CD4-positive, alpha-beta T cell treated with Interleukin-1 beta for 1 hour (primary cell): ENCODE measurements at regions not wholly inside any gene's neighbourhood (a gene's known extent, or its start where the extent isn't known, plus 50 kb on each side); places are given as distances from the start of the nearest gene placed in this dataset.
A peak's percentile ranks its signal among the peaks of the same experiment; 100 is the strongest.
"Not testable (repeated sequence)": the region's sequence is repeated elsewhere in the genome, so short reads cannot be mapped to it uniquely, and the experiment has no call there.

ENCODE experiments used
- DNase-seq, 2 donors: peaks; one replicate each; pipeline ENCODE4 v3.0.0-alpha.2; 2020 to 2022

DNA sequence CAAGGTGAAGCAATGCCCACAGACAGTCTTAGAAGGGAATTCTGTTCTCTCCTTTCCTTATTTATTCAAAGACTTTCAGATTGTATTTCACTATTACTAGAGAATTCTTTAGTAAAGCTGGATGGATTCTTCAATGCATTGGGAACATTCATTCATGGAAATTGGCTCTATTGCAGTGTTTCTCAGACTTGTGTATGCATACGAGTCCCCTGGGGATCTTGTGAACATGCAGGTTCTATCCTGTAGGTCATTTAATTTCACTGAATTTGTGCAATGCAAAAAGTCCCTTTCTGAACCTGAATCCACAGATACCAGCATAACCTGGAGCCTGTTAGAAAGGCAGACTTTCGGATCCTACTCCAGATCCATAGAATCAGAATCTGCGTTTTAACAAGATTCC is 160.9 kb upstream of the AHI1 start:
- no peak for DNase-seq

DNA sequence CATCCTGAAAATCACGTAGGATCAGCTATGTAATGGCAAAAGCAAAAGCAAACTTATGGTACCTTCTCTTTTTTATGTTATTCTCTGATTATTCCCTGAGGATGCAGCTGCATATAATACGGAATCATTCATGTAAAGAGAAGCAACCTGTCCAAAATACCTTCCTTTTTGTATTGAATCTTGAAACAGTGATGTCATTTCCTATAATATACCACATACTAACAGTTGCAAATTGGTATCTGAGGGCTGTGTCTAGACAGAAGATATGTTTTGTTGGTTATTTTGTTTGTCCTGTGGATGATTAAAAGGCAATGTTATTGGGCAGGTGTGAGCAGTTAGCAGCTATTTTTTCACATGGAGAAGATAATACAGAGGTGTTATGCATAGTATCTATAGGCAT is 161.4 kb upstream of the AHI1 start:
- no peak for DNase-seq

DNA sequence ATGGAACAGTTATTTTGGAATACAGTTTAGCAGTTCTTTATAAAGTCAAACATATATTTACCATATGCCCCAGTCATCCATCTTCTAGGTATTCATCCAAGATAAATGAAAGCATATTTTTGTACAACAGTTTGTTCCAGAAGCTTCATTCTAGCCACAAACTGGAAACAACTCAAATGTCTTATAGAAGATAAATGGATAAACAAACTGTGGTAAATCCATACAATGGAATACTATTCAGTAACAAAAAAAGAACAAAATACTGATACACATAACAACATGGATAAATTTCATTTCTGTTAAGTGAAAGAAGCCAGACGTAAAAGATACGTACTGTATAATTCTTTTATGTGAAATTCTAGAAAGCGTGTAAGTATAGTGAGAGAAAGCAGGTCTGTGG is 167.0 kb upstream of the AHI1 start:
- DNase-seq: no peak

DNA sequence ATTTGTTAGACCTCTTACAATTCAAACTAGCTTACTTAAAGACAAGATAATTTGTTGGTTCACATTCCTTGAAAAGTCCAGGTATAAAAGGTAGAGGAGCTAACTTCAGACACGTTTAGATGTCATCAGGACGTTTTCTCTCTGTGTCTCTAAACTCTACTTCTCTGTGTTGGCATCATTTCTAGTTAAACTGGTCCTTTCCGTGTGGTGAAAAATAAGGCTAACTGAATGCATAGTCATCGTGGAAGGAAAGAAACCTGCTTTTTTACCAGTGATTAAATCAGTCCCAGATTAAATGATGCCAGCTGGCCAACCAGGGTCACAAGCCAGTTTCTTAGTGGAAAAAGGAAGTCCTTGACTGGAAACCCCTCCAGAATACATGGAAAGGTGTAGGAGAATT is 168.4 kb upstream of the AHI1 start:
- no peak for DNase-seq

DNA sequence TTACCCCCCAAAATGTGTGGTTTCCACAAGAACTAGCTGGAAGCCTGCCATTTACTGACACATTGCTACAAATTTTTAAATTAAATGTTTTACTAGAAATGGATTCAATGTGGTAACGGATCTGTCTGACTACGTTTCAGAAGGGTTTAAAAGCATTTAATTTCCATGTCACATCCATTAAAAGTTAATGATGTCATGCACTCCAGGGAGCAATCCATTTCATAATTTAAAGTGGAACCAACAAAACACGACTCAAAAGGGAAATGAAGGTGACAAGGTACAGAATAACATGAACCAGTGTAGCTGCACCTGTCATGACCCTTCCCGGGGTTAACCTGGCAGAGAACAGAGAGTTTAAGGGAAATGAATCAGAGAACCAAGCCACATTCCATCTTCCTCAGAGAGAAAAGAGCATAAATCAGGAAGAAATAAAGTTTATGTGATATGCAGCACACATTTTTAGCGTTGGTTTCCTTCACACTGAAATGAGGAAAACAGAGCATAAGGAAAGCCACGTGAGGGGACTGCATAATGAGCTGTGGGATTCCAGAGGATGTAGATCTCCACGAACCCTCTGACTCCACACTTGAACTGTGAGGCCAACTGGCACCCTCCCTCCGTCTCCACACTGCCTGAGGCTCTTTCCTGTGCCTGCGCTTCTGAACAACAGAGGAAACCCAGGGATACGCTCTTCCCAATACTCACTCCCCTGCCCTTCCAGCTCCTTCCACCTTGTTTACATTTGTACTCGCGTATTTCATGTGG is 170.3 kb upstream of the AHI1 start:
- no peak for DNase-seq

DNA sequence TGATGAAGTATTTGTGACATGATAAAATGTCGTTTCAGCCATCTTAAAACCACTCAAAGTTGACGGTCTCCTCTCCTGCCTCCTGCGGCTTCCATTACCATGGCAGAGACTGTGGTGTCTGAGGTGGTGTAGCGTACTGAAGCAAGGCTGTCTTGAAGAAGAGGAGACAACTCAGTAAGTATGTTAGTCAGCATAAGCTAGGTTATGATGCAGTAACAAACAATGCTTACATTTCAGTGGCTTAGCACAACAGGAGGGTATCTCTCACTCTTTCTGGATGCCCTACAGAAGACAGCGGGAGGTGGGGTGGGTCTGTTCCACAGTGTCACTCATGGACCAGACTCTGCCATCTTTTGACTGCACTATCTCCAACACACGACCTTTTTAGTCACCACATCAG is 174.7 kb upstream of the AHI1 start:
- no peak for DNase-seq

DNA sequence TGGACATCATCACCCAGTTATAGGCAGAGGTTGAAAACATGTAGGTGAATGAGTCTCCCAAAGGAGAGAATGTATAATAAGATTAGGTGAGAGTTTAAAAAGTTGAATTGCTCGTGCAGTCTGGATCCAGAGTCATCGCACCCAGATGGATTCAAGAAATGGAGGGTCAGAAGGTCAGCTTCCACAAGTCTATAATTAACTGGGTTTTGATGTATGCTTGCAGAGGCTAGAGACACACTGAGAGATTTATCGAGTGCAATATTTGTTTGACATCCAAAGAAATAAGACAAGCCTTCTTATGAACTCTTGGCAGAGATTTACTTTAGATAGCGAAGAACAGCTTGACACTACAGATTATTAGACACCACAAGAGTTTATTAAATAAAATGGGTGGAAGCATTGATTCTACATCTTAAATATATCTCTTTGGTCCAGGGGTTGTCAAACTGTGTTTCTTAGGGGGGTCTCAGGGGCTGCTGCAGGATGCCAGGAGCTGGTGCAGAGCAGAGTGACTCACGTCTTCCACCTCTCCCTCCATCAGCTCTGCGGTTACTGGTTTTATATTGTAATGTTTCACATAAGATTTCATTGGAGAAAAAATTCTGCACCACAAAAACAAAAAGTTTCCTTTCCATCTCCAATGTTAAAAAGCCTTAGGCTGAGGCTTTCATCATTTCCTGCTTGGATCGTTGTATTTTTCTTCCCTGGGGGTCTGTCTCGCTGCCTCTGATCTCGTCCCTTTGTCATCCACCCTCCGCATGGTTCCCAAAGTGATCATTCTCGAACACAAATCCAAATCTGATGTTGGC is 176.2 kb upstream of the AHI1 start:
- DNase-seq: no peak

DNA sequence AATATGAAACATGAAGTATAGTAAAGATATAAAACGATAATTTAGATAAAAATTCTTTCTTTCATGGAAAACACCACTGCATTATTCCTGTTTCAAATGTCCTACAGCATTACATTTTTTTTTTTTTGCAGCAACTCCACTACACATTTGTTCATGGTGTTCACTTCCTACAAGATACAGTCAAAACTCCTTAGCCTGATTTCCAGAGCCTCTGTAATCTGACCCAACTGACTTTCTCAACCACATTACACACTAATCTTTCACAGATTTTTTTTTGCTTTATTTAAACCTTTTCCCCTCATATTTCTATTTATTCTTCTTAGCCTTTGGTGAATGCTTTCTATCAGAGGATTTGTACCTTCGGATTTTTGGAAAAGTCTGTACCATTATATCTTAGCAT is 176.5 kb upstream of the PDE7B start:
- no peak for DNase-seq

DNA sequence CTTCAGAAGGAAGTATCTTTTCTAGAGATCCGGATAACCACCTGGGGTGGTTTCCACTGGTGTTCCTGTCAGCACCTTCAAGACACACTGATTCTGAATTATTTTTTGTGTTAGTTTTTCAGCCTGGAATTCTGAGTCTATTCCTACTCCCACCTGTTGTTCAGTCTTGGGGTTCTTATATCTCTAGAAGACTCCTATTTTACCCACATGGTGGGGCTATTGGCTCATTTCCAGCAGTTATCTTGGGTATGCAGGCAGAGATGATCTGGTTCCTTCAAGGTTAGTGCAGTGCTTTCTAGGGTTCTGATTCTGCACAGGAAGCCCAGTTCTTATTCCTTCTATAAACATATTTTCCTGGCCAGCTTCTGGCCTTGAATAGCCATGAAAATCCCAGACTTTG is 175.6 kb upstream of the PDE7B start:
- peak; percentile 26 to 63 for DNase-seq

DNA sequence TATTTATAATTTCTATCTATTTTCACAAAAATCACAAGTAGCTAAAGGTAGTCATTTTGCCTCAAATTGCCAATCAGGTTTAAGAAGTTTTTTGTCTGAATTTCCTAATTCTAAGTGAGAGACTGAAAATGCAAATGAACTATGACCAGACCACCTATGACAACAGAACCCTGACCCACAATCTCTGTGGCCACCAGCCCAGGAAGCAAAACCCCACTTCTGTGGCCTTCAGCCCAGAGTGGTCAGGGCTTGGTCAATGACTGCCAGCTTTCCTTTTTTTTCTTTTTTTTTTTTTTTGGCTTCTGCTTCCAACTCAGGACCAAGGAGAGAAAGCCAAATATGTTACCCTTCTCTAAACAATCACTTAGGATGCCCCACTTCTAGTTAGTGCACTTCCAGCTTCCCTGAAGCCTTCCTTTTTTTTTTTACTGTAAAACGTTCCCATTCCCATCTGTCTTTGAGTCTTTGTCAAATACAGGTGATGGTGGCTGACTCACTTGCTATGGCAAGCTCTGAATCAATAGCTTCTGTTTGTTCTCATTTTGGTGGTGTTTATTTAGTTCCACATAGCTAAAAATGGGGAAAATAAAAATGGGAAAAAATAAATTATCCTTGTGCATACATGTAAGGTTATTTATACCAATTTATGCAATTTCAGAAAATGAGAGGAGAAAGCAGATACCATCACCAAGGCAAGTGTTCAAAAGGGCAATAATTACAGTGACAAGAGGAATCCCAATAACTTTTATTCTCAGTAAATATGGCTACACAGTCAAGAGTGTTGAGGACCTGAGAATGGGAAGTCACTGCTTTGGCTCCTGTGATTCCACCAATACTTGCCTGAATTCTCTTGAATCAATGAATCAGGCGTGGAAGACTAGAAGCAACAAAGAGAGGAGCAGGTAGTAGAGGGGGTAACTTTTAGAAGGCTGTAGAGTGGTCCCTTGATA is 170.3 kb upstream of the PDE7B start:
- no peak for DNase-seq

DNA sequence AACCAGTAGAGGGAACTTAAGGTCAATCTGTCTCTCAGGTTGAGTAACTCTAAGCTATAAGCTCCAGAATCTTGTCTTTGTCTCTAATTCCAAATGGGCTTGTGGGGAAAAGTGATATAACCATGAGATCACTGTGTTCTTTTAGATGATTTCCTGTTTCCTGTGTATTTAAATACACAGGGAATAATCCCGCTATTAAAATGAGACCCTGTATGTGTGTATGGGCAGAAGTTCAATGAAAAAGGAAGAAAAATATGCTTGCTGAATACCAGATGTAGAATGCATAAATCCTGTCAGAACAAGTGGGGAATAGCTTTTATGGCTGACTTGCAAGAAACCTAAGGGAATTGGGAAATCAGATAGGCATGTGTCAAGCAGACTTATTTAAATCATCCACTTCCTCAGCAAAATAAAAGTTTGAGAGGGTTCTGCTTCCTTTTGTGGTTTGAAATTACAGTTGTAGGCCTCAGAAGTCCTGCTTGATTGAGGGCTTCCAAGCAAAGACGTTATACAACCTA is 164.7 kb upstream of the PDE7B start:
- no peak for DNase-seq

DNA sequence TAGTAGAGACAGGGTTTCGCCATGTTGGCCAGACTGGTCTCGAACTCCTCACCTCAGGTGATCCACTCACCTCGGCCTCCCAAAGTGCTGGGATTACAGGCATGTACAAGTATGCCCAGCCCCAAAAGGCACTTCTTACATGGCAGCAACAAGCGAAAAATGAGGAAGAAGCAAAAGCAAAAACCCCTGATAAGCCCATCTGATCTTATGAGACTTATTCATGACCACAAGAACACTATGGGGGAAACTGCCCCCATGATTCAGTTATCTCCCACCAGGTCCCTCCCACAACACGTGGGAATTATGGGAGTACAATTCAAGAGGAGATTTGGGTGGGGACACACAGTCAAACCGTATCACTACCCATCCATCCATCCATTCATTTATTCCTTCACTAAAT is 163.0 kb upstream of the PDE7B start:
- DNase-seq: not testable (repeated sequence)

DNA sequence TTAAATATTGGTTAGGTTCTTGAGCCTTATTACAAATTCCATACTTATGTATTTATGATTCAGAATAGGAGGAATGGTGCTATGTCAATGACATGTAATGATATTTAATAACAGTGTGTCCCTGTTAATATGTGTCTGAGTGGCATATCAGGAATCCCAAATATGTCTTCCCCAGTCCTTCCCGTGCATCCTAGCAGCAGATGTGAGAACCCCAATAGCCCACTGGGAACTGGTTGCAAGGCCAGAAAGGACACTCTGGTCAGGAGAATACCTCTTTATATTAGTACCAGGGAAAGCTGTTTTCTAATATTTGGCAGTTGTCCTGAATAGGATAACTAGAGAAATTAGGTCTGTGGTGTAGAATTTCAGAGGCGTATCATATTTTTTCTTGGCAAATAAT is 159.1 kb upstream of the PDE7B start:
- DNase-seq: no peak

DNA sequence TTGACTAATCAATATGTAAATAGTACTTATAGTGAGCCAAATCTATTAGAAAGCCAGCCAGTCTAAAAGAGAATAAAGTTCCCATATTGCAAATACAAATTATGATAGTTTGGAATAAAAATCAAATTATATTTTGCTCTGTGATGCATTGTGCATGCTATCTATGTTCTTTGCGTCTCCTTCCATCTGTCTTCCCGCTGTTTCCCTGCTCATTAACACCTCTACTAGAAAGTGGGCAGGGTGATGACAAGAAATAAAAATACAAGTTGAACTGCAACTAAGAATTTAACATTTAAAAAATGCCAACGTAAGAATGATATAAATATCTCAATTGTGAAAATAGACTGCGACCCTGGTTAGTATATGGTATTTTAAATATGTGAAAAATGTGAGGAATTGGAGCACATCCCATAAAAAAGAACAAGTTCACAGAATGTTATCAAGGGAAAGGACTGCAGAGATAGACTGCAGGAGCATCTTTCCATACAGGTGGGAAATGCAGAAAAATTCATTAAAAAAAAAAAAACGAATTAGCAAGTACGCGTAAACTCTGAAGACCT is 157.6 kb upstream of the PDE7B start:
- no peak for DNase-seq

DNA sequence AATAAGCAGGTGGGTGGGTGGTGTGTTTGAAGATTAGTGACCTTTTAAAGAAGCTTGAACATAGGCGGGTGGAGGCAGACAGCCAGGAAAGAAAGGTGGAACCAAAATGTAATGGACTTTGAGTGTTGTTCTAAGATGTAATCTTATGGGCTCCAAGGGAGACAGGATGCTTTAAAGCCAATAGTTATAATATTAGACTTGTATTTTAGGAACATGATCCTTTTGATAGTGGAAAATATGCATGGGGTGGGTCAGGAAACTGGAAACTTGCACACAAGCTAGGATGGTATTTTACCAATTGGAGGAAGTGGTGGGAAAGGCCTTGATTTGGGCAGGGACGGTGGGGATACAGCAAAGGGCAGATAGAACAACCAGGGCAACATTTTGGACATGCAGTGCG is 151.8 kb upstream of the PDE7B start:
- DNase-seq: no peak

DNA sequence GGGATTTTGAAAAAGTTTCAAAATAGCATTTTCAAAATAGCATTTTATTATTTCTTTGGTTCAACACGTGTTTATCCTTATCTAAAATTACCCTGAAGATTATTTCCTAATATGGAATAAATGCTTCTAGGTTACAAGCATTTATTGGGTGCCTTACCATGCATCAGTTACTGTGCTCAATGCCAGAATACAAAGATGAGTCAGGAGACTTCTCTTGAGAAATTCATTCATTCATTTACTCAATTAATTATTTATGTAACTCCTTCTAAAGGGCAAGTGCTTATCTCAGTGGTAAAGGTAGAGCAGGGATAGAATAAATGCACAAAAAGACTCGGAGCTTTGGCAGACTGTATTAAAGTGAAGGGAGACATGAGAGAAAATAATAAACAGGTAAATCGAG is 150.1 kb upstream of the PDE7B start:
- DNase-seq: no peak

DNA sequence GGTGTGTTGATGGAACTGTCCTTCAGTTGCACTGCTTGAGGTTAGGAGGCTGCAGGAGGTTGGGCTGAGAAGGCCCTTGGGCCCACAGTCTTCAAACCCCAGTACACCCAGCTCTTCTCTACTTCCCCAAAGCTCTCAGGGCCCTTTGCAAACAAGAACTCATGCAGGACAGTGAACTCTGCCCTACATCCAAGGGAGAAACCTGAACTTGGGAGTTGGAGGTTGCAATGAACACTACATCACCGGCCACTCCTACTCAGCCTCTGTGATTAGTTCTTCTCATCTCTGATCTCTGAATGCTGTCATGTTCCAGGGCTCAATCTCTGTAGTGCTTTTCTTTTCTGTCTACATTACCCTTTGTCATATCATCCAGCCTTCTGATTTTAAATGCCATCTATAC is 148.5 kb upstream of the PDE7B start:
- no peak for DNase-seq

DNA sequence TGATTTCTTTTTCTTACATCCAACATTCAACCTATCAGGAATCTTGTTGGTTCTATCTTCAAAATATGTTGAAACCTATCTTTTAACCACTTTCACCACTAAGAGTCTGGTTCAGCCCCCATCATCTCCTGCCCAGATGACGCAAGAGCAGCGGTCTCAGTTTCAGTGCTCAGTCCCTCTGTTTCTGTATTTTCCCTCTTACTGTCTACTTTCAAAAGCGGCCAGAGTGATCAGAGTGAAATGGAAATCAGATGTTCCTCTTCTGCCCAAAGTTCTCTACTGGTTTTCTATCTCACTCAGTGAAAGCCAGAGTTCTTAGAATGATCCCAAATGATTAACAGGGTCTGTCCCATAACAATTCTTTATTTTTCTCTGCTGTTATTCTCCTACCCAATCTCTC is 147.9 kb upstream of the PDE7B start:
- DNase-seq: no peak

DNA sequence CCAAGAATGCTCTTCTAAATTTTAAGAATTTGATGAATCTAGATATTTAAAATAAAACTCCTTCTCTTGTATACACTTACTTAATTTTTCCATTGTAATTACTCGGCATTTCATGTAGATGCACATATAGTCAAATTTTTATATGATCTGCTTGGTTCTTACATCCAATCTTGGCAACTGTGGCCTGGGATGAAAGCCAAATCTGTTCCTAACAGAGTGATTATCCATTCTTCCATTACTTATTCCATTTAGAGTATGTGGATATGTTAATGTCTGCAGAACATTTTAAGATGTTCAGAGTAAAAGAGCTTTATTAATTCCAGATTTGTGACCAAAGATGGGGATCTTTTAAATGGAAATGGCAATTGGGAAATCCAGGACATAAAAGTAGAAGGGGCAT is 144.1 kb upstream of the PDE7B start:
- DNase-seq: no peak

DNA sequence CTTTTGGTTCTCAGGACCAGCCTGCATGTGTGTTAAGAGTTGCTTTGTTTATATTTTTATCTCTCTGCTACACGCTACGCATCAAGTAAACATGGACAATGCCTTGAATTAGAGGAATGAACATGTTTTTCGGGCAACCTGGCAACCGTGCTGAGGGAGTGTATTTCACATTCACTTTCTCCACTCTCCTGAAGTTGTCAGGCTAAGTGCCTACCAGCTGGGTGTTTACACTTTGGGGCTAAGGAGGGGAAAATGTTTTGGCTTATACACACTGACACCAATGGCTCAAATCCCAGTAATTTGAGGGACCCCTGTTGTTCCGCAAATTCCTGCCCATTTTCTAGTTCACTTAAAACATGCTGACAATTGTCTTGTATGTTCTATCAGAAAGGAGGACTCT is 141.5 kb upstream of the PDE7B start:
- no peak for DNase-seq

DNA sequence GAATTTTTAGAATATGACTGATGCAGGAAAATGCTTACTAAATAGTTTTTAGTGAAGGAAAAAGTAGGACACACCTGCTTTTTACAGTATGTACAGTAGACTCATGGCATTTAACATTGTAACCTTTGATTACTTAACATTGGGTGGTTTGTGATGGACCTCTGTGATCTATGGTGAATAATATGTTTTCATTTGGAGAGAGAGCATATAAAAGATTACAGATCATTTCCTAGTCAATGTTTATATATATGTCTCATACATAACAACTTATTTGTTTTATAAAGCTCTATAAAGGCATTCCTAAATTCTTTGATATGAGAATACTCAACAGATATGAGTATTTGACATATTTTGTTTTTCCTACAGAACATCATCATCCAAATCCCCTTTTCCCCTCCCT is 129.3 kb upstream of the PDE7B start:
- no peak for DNase-seq

DNA sequence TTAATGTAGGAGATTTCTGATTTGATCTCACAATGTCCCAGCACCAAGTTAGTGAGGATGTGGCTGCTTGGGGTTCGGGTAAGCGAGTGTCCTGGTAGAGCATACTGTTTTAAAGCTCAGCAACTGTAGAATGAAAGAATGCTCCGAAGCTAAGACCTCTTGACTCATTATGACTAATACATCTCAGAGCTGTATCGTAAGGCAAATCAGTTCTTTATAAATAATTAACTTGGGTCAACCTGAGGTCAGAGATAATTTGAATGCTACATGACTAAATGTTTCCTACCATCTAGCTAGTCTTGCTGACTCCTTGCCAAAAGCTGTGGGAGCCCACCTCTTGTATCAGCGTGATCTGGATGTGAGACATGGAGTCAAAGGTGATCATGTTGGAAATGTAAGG is 128.8 kb upstream of the PDE7B start:
- no peak for DNase-seq

DNA sequence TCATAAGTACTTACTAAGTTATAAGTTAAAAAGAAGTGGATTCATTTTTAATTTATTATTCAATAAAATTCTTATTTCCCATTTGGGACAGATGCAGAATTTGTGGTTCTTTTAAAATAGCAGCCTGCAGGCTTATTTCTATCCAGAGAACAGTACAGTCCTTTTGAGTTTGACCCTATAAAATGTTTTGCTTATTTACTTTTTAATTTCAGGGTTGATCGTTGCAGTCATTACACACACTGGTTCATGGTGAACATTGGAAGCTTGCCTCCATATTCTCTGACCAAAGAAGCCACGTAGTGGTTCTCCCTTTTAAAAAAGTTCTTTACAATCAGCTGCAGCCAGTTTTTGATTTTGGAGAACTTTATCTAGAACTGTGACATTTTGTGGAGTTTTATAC is 122.9 kb upstream of the PDE7B start:
- DNase-seq: no peak
